ENCODE measurements at regions not wholly inside any gene's neighbourhood (a gene's known extent, or its start where the extent isn't known, plus 50 kb on each side); places are given as distances from the start of the nearest gene placed in this dataset.

DNA sequence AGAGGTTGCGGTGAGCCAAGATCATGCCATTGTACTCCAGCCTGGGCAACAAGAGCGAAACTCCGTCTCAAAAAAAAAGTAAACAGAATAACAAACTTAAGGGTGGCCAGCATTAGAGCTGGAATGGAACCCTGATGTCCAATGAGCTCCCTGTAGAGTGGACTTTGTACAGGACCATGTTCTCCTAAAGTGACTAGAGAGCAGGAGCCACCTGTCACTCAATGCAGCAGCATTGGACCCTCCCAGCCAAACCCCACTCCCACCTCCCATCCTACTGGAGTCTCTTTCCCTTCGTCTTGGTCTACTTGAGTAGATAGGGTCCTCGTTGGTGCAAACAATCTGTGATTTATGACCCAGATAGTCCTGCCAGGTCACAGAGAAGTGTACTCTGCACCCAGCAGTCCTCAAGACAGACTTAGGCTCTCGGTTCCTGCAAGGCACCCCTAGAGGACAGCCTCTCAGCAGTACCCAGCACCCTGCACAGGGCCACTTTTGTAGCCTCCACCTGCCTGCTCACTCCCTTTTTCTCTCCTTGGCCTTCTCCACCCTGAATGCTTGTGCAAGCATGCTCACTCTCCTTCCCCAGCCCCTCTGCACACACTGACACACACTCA lies 69.2 kb upstream of the ZNF281 start:
- Histone ChIP-seq H3K4me3 (ENCODE audit: low read length) (no peak overlapping the region), H3K4me1 (ENCODE audit: insufficient read depth, low read length) (peaks cover 6% of the 10 kb centered on the region), H3K36me3 (ENCODE audit: insufficient read depth, low read length) (no peaks in the 10 kb centered on the region), H3K9me3 (ENCODE audit: control insufficient read depth in 1 of 2, insufficient read depth in 1 of 2, low read length in 2 of 2) (peaks cover 0 to 7% of the 10 kb centered on the region in 2 experiments), H3K27ac (ENCODE audit: low read depth in 1 of 2, low read length in 2 of 2) (no peak overlapping the region), H3K27me3 (ENCODE audit: control insufficient read depth in 1 of 2, insufficient read depth in 2 of 2, low read length in 2 of 2) (peaks cover 0 to 2% of the 10 kb centered on the region in 2 experiments)
- ATAC-seq (ENCODE audit: poor library complexity): no peak
- TF ChIP-seq, protein P1, sequence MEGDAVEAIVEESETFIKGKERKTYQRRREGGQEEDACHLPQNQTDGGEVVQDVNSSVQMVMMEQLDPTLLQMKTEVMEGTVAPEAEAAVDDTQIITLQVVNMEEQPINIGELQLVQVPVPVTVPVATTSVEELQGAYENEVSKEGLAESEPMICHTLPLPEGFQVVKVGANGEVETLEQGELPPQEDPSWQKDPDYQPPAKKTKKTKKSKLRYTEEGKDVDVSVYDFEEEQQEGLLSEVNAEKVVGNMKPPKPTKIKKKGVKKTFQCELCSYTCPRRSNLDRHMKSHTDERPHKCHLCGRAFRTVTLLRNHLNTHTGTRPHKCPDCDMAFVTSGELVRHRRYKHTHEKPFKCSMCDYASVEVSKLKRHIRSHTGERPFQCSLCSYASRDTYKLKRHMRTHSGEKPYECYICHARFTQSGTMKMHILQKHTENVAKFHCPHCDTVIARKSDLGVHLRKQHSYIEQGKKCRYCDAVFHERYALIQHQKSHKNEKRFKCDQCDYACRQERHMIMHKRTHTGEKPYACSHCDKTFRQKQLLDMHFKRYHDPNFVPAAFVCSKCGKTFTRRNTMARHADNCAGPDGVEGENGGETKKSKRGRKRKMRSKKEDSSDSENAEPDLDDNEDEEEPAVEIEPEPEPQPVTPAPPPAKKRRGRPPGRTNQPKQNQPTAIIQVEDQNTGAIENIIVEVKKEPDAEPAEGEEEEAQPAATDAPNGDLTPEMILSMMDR (IDR thresholded peaks at IDR 0.05): no peak
- intact Hi-C loops (cut with DNase I, micrococcal nuclease): no loop called here
- Mint-ChIP-seq H3K27me3 (no peaks in the 10 kb centered on the region), H3K4me3 (no peak overlapping the region), H3K27ac (no peak overlapping the region), H3K9me3 (no peaks in the 10 kb centered on the region), H3K36me3 (ENCODE audit: low read depth) (no peaks in the 10 kb centered on the region), H3K4me1 (ENCODE audit: low read depth) (no peaks in the 10 kb centered on the region)
- ChIA-PET POLR2A (no interaction called here), CTCF (no interaction called here)
- DNase-seq: no peak

DNA sequence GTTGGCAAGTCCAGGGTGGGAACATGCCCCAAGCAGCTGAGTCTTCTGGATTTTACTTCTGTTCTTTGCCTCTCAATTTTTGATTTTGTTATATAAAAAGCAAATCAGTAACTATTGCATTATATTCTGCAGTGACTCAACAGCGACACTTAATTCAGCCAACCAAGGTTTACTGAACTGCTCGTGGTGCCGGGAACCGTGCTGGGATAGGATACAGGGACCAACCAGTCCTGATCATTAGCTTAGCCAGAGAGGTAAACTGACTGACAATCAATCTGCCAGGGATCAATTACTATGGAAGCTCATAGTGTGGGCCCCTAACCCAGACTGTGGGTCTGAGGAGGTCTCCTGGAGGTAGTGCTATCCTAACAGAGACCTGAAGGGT lies 68.4 kb upstream of the ZNF281 start:
- ATAC-seq (ENCODE audit: poor library complexity) (no peak), DNase-seq (no peak)
- CTCF ChIA-PET: no interaction called here
- H3K4me3 Mint-ChIP-seq: no peak overlapping the region
- intact Hi-C loops (cut with DNase I, micrococcal nuclease): no loop called here
- H3K27me3 Mint-ChIP-seq: no peaks in the 10 kb centered on the region
- H3K36me3 Mint-ChIP-seq (ENCODE audit: low read depth): no peaks in the 10 kb centered on the region
- H3K27ac ChIP-seq (ENCODE audit: low read depth in 1 of 2, low read length in 2 of 2): no peak overlapping the region
- peaks cover 7% of the 10 kb centered on the region for H3K4me1 ChIP-seq (ENCODE audit: insufficient read depth, low read length)
- H3K9me3 Mint-ChIP-seq: no peaks in the 10 kb centered on the region
- no peaks in the 10 kb centered on the region for H3K36me3 ChIP-seq (ENCODE audit: insufficient read depth, low read length)
- H3K4me3 ChIP-seq (ENCODE audit: low read length): no peak overlapping the region
- H3K27ac Mint-ChIP-seq: no peak overlapping the region
- TF ChIP-seq, protein P1 (IDR thresholded peaks at IDR 0.05): no peak
- H3K4me1 Mint-ChIP-seq (ENCODE audit: low read depth): peaks cover 7% of the 10 kb centered on the region
- H3K9me3 ChIP-seq (ENCODE audit: control insufficient read depth in 1 of 2, insufficient read depth in 1 of 2, low read length in 2 of 2): peaks cover 0 to 7% of the 10 kb centered on the region in 2 experiments
- POLR2A ChIA-PET: no interaction called here
- H3K27me3 ChIP-seq (ENCODE audit: control insufficient read depth in 1 of 2, insufficient read depth in 2 of 2, low read length in 2 of 2): peaks cover 2 to 6% of the 10 kb centered on the region in 2 experiments

DNA sequence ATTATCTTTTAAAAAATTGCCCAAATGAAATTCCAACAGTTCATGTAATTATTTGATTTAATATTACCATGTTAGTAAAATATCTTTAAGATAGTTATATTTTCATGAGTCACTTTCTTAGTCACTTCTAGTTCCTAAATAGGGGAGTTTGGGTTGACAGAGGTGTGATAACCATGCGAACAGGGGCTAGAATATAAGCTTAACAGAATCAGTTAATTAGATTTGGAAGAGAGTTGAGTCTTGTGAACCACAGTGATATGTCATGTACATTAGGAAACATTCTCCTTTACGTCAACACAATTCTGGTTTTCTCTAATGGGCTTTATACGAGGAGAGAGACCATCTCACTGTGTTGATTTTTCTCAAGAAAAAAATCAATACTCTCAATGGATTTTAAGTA lies 64.8 kb upstream of the ZNF281 start:
- DNase-seq (no peak), ATAC-seq (ENCODE audit: poor library complexity) (no peak)
- Mint-ChIP-seq H3K9me3 (no peaks in the 10 kb centered on the region), H3K4me3 (no peak overlapping the region), H3K4me1 (ENCODE audit: low read depth) (peaks cover 7% of the 10 kb centered on the region), H3K27me3 (peaks cover 7% of the 10 kb centered on the region), H3K36me3 (ENCODE audit: low read depth) (no peaks in the 10 kb centered on the region), H3K27ac (no peak overlapping the region)
- POLR2A ChIA-PET: no interaction called here
- Histone ChIP-seq H3K9me3 (ENCODE audit: control insufficient read depth in 1 of 2, insufficient read depth in 1 of 2, low read length in 2 of 2) (peaks cover 0 to 5% of the 10 kb centered on the region in 2 experiments), H3K27me3 (ENCODE audit: control insufficient read depth in 1 of 2, insufficient read depth in 2 of 2, low read length in 2 of 2) (peaks cover 0 to 6% of the 10 kb centered on the region in 2 experiments), H3K36me3 (ENCODE audit: insufficient read depth, low read length) (no peaks in the 10 kb centered on the region), H3K27ac (ENCODE audit: low read depth in 1 of 2, low read length in 2 of 2) (no peak overlapping the region), H3K4me3 (ENCODE audit: low read length) (no peak overlapping the region), H3K4me1 (ENCODE audit: insufficient read depth, low read length) (peaks cover 10% of the 10 kb centered on the region)
- CTCF ChIA-PET: no interaction called here
- intact Hi-C loops (cut with DNase I, micrococcal nuclease): no loop called here
- TF ChIP-seq, protein P1 (IDR thresholded peaks at IDR 0.05): no peak

Measured in CD4-positive, alpha-beta T cell (primary cell).